NCI-H1105 treated with DMSO at 0.1 percent for 48 hours (cell line): ENCODE measurements at regions not wholly inside any gene's neighbourhood (a gene's known extent, or its start where the extent isn't known, plus 50 kb on each side); places are given as distances from the start of the nearest gene placed in this dataset.
A peak's percentile ranks its signal among the peaks of the same experiment; 100 is the strongest.

Experiments
- DNase-seq: peaks from one replicate; lab custom pipeline; 2025; lab: John Stamatoyannopoulos, UW

GRCh38 chrX:108833993-108834392, 97.6 kb upstream of the IRS4 start:
- DNase-seq: peak; percentile 95

DNA sequence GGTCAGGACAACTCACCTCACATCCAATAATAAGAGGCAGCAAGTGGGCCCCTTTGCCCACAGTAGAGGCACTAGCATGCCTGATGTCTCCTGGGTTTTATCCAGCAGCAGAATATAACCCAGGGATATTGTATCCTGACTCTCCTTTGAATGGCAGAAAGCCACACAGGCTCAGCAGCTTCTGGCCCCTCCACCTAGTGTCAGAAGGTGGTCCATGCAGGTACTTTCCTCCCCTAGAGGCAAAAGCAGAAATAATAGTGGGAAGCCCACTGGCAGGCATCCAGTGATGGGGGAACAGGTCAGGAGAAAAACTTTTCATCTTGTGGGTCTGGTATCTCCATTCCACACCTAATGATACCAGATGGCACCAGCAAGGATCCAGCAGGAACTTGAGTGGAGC, 75.5 kb upstream of the IRS4 start:
- no peak for DNase-seq

DNA sequence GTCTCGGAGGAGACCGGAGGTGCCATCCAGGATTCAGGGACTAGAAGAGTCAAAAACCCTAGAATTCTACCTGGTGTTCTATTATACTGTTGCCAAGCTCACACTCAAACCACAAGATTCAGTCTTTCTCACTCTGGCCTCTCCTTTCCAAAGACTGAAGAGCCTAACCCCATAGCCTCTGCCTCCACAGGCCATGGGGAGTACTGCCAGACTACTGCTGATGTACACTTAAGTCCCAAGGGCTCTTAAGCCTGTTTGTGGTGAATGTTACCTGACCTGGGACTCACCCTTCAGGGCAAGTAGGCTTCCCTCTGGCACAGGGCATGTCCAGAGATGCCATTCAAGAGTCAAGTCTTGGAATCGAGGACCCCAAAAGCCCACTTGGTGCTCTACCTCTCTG, 58.9 kb upstream of the IRS4 start:
- no peak for DNase-seq
